ENCODE measurements at regions not wholly inside any gene's neighbourhood (a gene's known extent, or its start where the extent isn't known, plus 50 kb on each side); places are given as distances from the start of the nearest gene placed in this dataset.
"Not testable (repeated sequence)": the region's sequence is repeated elsewhere in the genome, so short reads cannot be mapped to it uniquely, and the experiment has no call there.

DNA sequence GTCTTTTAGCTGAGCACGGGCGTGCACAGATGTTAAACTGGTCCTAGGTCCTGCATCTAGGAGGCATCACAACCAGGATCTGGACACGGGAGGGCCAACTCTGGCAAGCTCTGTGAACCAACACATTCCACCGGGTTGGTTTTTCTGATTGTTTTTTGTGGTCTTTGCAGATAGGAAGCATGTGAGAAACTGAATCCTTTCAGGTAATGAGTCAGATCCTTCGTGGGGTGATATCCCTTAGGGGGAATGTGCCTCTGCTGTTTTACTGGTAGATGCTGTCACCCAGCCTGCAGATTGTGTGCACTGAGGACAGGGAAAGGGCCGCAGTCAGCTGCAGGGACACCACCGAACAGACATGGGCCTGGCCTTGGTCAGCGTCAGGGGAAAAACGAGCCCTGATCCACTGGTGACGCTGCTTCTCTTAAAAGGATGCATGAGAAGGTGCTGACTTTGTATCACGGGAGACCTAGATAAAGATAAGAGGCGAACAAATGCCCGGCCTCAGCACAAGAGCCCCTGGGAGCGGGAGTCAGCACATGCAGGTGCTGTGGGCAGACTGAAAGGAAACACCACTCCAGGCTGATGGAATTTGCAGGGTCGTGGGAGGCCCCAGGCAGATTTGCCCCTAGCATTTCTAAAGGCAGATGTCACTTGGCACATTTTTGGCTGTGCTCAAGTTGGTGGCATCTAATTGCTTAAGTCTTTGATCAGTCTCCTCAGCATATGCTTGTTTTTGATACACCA is 51.1 kb downstream of the DOP1B start:
- DNase-seq (ENCODE audit: low spot score), result no peak

DNA sequence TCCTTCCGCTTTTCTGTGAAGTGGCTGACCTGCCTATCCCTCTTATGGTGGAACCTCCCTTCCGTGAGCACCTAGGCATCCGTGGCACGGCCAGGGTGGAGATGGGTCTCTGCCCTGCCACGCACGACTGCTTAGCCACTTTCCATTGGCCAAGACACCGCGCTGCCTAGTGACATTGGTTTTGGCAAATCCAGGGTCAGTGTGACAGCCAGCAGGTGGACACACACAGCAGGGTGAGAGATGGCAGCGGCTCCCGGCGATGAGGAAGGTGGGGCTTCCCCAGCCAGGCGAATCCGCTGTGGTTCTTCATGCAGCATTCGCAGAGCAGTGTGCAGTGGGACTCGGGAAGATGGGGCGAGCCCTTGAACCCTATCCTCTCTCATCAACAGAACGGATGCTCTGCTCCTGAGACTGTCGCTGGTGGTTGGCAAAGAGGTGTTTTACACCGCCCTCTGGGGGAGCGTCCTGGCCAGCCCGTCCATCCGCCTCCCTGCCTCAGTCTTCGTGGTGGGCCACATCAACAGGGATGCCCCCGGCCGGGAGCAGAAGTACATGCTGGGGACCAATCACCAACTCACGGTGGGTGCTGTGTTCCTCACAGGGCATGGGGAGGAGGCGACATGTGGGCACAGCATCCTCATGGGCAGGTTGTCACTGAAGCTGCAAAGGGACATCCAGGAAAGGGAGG is 51.8 kb downstream of the DOP1B start:
- DNase-seq (ENCODE audit: low spot score), result no peak

DNA sequence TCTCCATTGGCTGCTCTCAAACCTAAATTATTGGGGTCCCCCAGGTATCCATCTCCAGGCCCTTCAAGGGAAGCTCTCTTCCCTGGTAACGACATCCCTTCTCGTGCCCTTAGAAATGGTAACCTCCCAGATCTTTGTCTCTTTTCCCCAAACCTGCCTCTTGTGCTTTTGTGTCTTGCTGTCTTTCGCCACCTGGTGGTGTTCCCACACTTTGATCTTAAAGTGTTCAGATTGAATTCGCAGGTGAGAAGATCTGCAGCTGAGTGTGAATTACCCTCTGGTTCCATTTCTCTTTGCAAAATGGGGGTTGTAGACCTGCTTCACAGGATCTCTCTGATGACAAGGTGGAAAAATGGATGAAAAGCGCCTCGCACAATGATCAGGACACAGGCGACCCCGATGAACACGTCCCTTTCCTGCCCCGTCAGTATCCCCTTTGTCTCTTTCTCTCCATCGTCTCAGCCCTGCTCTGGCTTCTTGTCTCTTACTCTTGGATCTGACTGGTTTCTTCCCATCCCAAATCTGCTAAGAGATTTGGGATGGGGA is 53.1 kb downstream of the DOP1B start:
- DNase-seq (ENCODE audit: low spot score), result no peak

DNA sequence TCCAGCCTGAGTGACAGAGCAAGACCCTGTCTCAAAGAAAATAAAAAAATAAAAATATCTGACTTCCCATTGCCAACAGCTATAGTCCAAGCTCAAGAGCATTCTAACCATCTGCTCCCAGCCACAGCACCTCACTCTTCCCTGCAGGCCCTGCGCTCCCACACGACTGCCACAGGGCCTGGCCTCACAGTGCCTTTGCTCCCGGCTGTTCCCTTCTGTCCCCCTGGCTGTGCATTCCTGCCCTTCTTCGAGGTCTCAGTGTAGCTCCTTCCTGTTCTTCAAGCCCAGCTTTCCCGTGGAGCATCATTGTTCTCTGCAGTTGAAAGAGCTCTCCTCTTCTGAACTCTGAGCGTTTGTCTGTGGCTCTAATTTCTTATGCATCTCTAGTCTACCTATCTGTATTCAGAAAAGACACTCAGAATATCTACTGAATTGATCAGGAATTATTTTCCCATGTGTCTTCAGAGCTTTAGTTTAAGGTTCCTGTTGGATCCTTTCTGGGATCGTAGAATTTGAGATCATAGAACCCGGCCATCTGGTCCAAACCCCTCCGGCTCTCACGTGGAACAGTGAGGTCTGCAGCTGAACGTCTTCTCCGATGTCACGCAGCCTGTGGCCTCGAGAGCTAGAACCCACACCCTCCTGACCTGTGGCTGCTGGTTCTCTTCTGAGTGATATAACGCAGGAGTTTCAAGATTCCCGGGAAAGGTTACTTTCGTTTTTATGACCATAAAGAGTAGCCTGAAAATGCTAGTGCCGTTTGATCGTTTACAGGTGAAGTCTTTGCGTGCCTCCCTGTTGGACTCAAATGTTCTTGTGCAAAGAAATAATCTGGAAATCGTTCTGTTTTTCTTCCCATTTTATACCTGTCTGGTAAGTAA is 54.4 kb downstream of the DOP1B start:
- DNase-seq (ENCODE audit: low spot score), result no peak

DNA sequence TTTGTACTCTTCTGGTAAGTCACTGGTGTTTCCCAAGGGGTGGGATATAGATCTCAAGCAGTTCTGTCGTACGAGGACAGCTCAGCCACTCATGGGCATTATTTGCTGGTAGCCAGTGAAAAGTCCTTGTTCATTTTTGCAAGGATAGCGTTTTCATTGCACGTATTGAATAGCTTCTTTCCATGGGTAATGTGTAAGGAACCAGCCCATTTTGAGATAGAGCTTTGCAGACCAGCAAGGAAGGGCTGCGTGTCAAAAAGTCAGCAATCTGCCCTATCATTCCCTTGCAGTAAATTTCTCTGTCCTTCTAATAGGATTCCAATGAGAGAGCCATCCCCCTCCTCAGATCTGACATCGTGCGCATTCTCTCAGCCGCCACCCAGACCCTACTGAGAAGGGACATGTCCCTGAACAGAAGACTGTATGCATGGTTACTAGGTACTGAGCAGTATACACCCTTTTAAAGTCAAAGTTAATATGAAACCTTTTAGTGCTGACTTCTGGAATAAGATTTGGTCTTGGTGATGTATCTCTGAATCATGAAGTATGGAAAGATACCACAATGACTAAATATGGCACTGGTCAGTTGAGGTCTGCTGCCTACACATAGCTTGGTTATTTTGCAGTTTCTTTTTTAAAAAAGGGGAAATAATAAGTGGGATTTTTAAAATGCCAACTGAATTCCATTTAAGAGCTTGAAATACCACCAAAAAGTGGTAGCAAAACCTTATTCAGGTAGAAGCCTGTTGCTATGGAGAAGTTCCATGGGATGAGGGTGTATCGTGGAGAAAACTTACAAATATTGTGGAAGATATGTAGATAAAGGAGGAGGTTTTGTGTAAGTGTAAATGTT is 55.3 kb downstream of the DOP1B start:
- no peak for DNase-seq (ENCODE audit: low spot score)

DNA sequence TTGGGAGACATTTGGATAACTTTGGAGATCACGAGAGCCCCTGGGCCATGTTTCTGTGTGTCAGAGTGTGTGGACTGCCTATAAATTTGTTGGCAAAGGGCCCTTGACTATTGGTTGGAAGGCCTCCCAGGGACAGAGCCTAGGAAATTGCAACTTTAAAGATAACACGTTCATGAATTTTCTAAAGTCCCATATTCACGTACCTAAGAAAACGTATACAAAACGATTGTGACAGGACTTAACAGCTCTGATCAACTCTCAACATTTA is 55.8 kb downstream of the DOP1B start:
- no peak for DNase-seq (ENCODE audit: low spot score)

DNA sequence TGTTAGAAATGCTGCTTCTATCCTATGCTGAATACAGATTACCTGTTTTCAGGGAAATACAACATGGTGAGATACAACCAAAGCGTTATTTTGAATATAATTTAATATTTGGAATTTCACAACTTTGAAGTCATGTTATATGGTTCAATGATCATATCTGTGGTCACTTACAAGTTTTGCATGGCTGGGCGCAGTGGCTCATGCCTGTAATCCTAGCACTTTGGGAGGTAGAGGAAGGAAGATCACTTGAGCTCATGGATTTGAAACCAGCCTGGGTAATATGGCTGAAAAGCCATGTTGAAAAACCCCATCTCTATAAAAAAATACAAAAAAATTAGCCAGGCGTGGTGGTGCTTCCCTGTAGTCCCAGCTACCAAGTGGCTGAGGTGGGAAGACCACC is 57.9 kb downstream of the DOP1B start:
- DNase-seq (ENCODE audit: low spot score), result no peak

DNA sequence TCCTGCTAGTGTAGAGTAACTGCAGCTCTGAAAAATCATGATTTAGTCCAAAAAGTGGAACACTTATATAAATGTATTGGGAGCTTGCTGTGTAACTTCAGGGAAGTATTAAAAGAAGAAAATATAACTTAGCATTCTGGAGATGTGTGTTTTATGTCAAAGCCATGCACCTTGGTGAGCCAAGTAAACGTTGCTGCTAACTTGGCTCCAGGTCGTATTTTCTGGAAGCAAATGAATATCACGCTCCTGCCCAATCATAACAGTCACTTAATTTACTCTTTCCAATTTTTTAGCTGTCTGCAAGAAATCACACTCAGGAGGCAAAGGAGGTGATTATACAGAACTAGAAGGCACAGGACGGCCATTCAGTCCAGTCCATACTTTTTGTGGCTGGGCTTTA is 61.1 kb downstream of the DOP1B start:
- DNase-seq (ENCODE audit: low spot score), result no peak

DNA sequence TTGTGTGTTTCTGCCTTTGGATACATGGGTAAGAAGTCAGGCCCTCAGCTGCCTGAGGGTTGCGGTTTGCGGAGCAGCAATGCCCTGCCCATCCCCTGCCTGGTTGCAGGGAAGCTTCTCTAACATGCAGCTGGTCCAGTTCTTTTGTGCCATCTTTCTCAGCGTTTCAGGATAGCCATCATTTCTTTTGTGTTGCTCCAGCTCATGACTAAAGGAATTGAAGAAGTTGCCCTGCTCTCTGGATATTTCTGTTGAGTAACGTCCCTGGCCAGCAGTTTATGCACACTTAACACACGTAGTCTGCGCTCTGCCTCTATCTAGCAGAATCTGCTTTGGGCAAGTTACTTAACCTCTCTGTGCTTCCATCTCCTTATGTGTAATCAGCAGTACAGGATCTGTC is 62.1 kb downstream of the DOP1B start:
- DNase-seq (ENCODE audit: low spot score), result no peak

DNA sequence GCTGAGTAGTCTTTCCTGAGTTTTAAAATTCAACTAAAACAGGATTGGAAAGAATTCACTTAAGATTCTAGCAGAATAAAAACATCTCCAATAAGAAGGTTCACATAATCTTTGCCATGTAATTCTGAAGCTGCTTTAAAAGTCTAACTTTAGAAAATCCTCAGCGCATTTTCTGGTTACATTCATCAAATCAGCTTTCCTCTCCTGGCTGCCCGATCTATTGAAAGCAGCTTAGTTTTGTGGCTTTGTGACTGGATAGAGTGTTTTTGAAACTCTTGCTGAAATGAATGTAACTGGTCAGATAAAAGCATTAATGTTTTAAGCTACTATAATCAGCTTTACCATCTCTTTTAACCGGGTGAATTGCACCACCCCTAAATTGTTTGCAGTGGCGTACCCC is 66.8 kb downstream of the DOP1B start:
- DNase-seq (ENCODE audit: low spot score), result no peak

DNA sequence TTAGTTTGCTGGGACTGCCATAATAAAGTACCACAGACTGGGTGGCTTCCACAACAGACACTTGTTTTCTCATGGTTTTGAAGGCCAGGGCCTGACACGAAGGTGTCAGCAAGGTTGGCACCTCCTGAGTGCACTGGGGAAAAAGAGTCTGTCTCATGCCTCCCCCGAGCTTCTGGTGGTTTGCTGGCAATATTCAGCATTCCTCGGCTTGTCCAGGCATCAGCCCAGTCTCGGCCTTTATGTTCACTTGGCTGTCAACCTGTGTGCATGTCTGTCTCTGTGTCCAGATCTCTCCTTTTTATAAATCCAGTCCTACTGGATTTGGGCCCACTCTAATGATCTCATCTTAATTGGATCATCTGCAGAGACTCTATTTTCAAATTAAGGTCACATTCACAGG is 72.6 kb downstream of the DOP1B start:
- DNase-seq (ENCODE audit: low spot score), result no peak

DNA sequence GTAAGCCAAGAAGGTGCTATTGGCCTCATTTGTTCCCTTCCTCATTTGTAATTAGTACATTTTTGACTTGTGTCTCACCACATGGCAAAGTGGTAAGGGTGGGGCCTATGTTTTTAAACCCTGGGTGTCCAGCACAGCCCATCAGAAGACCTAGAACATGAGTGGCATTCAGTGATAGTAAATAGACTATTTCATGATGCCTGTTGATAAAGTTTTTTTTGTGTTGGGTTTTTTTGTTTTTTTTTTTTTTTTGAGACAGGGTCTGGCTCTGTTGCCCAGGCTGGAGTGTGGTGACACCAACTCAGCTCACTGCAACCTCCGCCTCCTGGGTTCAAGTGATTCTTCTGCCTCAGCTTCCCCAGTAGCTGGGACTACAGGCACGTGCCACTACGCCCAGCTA is 74.8 kb downstream of the DOP1B start:
- DNase-seq (ENCODE audit: low spot score), result not testable (repeated sequence)

DNA sequence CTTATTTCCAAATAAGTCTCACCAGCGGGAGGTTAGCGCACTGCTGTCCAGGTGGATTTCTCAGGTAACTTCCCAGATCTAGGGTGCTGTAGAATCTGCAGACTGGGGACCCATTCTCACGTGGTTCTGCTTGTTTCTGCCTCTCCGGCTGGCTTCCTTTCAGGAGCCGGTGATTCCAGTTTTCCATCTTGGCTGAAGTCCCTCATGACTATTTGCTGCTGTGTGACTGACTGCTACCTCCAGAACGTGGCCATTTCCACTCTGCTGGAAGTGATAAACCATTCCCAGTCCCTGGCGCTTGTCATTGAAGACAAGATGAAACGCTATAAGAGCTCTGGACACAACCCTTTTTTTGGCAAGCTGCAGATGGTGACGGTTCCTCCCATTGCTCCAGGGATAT is 76.0 kb downstream of the DOP1B start:
- no peak for DNase-seq (ENCODE audit: low spot score)

DNA sequence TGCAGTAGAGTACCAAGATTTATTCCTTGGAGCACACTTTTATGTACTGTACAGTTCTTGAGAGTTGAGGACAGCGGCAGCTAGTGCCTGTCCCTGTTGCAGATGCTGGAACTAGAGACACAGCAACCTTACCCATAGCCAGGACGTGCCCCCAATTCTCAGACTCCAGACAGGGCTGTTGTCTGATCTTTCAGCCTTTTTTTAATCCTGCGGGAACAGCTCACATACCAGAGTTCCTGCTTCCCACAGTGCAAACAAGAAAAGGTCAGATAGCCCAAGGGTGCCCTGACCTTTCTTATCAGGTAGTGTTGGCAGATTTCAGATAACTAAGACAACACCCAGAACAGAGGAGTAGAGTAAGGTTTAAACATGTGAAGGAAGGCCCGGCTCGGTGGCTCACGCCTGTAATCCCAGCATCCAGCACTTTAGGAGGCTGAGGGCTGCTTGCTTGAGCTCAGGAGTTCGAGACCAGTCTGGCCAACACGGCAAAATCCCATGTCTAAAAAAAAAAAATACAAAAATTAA is 78.5 kb downstream of the DOP1B start:
- no peak for DNase-seq (ENCODE audit: low spot score)

DNA sequence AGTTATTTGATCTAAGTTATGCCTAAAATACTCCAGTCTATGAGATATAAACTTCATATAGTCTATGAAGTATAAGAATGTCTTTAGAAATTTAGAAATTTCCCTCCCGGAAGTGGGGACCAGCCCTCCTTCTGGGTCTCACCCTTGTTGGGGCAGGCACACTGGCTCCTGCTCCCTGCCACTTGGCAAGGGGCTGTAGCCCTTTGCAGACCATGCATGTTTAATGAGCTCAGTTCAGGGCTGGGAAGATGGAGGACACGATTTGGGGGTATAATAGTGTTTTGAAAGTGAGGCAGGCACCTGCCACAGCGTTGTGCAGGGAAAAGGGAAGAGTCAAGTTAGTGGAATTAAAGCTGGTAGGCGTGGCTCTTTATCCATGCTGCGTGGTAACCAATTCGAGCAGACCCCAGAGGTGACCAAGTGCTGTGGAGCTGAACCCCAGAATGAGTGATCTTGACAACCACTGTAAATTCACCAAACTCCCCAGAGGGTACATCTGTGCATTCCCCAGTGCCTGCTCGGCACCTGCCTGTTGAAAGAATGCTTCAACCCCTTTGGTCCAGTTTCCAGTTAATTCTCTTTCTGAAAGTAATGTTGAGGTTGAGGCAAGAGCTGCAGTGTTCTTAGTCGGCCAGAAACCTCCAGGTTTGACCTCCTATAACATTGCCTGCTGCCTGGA is 79.6 kb downstream of the DOP1B start:
- no peak for DNase-seq (ENCODE audit: low spot score)

DNA sequence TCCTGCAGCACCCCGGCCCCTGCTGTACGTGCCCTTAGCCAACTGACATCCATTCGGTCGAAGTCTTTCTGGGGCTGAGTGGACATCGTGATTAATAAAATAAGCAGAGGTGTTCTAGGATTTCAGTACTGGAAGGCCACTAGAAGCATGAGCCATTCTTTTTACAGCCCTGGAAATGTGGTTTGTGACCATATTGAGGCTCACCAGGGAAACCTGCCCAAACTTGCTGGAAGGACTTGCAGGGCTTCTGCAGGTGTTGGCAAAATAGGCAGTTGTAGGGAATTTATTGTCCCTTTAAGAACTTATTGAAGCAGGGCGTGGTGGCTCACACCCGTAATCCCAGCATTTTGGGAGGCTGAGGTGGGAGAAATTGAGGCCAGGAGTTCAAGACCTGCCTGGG is 80.8 kb downstream of the DOP1B start:
- no peak for DNase-seq (ENCODE audit: low spot score)

DNA sequence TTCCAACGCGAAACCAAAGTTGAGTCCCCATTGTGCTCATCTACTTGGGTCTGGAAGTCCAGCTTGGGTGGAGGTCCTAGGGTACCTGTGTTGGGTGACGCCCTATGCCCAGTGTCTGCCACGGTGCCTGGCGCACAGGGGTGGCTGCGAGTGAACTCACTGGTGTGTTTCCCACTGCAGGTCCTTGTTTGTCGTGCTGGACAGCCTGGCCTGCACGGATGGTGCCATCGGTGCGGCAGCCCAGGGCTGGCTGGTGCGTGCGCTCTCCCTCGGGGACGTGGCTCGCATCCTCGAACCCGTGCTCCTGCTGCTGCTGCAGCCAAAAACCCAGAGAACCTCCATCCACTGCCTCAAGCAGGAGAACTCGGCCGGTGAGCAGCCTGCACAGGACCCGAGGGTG is 80.4 kb upstream of the MORC3 start:
- no peak for DNase-seq (ENCODE audit: low spot score)

DNA sequence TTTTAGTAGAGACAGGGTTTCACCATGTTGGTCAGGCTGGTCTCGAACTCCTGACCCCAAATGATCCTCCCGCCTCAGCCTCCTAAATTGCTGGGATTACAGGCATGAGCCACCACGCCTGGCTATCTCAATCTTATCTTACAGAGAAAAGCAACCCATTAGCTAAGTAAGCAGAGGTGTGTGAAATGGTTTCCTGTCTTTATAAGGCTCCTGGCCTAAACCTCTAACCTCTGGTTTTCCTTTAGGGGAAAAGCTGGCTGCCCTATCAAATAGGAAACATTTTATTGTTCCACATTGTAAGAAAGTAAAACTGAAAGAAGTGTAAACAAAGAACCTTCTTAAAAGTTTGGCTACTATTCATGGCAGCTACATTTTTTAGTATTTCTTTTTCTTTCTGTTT is 78.3 kb upstream of the MORC3 start:
- no peak for DNase-seq (ENCODE audit: low spot score)

DNA sequence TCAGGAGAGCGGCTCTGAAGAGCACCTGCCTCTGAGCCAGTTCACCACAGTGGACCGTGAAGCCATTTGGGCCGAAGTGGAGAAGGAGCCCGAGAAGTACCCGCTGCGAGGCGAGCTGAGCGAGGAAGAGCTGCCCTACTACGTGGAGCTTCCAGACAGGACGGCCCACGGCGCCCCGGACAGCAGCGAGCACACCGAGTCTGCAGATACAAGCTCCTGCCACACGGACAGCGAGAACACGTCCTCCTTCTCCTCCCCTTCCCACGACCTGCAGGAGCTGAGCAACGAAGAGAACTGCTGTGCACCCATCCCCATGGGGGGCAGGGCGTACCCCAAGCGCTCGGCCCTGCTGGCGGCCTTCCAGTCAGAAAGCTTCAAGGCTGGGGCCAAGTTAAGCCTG is 74.9 kb upstream of the MORC3 start:
- DNase-seq (ENCODE audit: low spot score), result no peak

DNA sequence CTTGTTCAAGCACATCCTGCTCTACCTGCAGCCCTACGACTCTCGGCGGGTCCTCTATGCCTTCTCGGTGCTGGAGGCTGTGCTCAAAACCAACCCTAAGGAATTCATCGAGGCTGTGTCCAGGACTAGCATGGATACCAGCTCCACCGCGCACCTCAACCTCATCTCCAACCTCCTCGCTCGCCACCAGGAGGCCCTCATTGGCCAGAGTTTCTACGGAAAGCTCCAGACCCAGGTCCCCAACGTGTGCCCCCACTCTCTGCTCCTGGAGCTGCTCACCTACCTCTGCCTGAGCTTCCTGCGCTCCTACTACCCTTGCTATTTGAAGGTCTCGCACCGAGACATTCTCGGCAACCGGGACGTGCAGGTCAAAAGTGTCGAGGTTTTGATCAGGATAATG is 74.3 kb upstream of the MORC3 start:
- no peak for DNase-seq (ENCODE audit: low spot score)

DNA sequence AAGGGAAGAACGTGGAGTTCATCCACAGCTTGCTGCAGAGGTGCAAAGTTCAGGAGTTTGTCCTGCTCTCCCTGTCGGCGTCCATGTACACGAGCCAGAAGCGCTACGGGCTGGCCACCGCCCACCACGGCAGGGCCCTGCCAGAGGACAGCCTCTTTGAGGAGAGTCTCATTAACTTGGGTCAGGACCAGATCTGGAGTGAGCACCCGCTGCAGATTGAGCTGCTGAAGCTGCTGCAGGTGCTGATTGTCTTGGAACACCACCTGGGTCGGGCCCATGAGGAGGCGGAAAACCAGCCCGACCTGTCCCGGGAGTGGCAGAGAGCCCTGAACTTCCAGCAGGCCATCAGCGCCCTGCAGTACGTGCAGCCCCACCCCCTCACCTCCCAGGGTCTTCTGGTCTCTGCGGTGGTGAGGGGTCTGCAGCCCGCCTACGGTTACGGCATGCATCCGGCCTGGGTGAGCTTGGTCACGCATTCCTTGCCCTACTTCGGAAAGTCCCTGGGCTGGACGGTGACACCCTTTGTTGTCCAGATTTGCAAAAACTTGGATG is 73.8 kb upstream of the MORC3 start:
- no peak for DNase-seq (ENCODE audit: low spot score)

All from putamen (tissue), 1 donor.